HG03457 (cell line): ENCODE measurements at regions not wholly inside any gene's neighbourhood (a gene's known extent, or its start where the extent isn't known, plus 50 kb on each side); places are given as distances from the start of the nearest gene placed in this dataset.
"Not testable (repeated sequence)": the region's sequence is repeated elsewhere in the genome, so short reads cannot be mapped to it uniquely, and the experiment has no call there.

ENCODE experiments used
- ATAC-seq: cut with Tn5 transposase; IDR thresholded peaks from one replicate; pipeline ENCODE4 v1.9.1; 2021; ENCODE audit warnings: moderate number of reproducible peaks; ENCODE audit not compliant: unreplicated experiment

DNA sequence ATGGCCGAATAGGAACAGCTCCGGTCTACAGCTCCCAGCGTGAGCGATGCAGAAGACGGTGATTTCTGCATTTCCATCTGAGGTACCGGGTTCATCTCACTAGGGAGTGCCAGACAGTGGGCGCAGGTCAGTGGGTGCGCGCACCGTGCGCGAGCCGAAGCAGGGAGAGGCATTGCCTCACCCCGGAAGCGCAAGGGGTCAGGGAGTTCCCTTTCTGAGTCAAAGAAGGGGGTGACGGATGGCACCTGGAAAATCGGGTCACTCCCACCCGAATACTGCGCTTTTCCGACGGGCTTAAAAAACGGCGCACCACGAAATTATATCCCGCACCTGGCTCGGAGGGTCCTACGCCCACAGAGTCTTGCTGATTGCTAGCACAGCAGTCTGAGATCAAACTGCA, 572.8 kb upstream of the AGA start:
- not testable (repeated sequence) for ATAC-seq

DNA sequence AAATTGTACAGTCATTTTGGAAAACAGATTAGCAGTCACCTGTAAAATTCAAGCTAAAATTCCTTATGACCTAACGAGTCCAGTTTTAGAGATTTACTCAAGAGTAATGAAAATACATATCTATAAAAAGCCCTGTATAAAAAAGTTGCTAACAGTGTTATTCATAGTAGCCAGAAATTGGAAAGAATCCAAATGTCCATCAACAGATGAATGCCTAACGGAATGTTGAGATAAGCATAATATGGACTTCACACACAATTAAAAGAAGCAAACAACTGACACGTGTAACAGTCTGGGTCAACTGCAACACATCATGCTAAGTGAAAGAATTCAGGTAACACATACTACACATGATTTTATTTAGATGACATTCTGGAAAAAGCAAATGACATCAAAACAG, 584.8 kb upstream of the AGA start:
- ATAC-seq, result no peak

GRCh38 chr4:178027796-178028195, 585.6 kb upstream of the AGA start:
- no peak for ATAC-seq

DNA sequence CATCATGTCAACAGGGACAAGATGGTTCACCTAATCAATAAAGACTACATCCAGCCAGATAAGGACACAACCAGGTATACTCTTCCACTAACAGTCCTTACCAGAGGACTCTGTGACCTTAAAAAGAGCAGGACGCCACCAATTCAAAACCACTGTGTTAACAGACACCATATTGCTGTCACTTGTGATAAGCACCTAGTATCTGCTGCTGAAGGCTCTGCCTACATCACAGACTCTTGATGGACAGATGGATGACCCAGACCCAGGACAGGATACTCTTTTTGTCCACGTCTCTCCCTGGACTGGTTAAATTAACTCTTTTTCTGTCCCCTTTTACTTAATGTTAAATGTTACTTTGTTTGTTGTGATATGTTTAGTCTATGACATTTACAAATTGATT, 586.2 kb upstream of the AGA start:
- ATAC-seq, result no peak

GRCh38 chr4:178037459-178038214, 595.4 kb upstream of the AGA start:
- no peak for ATAC-seq

DNA sequence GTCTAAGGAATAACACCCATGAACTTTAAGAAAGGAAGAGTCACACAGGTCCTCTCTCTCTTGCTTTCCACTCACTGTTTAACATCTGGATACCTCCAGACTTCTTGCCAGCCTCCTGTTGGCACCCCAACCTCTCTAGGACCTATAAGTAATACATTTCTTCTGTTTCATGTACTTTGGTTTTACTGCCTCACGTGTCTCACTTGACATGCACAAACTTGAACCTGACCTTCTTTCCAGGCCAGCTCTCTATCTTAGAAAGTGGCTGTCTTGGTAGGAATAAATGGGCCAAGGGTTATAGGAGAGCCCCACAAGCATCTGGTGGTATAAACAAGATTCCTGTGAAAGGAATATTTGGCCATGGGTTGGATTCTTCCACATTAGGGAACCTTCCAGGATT, 614.8 kb upstream of the AGA start:
- ATAC-seq, result no peak

DNA sequence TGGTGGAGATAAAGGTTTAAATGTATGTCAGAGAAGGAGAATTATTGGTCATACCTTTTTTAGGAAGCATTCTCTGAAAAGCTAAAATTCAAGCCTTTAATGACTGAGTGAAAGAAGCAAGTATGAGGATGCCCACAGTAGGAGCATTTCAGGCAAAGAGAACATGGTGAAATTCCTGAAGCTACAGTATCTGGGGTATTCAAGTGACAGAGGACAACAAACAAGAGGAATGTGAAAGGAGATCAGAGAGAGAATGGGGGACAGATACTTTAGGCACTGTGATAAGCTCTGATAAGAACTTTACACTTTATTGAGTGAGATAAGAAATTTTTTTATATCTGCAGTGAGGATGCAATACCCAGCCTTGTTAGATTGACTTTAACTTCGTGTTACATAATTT, 621.3 kb upstream of the AGA start:
- no peak for ATAC-seq

GRCh38 chr4:178066338-178066941, 624.2 kb upstream of the AGA start:
- no peak for ATAC-seq

DNA sequence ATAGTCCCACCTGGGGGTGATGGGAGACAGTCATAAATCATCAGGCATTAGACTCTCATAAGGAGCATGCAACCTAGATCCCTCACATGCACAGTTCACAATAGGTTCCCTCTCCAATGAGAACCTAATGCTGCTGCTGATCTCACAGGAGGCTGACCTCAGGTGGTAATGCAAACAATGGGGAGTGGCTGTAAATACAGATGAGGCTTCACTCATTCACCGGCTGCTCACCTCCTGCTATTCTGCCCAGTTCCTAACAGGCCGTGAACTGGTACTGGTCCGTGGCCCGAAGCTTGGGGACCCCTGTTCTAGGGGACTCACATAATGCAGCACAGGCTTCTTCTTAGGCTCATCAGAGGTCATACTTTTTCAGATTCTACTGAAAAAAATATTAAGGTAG, 625.9 kb upstream of the AGA start:
- ATAC-seq, result no peak

DNA sequence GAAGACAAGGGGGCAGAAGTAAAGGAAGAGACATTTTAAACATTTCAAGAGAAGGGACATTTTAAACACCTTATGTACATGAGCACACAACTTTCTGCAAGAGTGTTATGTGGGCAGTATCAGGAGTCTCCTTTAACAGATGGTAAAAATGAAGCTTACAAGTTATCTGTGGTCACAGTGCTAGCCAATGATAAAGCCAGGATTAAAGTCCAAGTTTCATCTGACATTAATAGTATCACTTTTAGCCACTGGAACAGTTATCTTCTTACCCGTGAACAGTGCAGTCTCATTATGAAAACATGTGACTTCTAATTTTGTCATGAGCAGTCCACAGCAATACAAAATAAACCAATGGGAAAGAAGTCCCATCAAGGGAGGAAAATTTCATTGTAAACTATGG, 627.9 kb upstream of the AGA start:
- ATAC-seq, result no peak

- ATAC-seq, result no peak
Measured at GRCh38 chr4:178080312-178080711, 638.1 kb upstream of the AGA start.

GRCh38 chr4:178081176-178081575, 638.9 kb upstream of the AGA start:
- no peak for ATAC-seq

DNA sequence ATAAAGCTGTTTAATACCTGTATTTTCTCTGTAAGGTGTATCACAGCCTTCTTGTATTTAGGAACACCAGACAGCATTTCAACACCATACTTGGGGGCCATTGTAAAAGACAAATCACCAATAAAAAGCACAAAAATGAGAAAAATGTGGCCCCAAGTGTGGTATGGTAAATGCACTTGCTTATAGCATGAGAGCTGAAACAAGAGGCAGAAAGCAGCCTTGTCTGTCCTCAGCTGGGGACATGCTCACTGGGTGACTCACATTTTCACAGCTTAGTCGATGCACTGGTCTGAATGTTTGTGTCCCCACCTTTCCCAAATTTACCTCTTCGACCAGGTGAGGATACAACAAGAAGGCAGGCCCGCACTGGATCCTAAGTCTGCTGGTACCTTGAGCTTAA, 639.7 kb upstream of the AGA start:
- no peak for ATAC-seq

DNA sequence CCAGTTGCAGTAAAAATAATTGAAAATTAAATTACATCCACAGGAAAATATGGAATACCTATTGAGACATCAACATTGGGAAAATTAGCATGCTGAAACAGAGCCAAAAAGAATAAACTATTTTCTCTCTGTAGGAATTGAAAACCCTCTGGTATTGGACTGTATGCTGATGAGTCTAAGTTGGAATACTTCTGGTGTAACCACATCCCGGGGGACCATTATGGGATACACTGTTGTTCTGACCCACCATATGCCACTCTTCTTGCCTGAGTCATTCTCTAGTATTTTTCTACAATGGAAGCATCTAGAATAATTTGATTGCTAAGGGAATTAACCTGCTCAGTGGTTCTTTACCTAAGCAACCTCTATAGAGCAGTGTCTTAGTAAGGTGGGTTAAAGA, 640.7 kb upstream of the AGA start:
- no peak for ATAC-seq

DNA sequence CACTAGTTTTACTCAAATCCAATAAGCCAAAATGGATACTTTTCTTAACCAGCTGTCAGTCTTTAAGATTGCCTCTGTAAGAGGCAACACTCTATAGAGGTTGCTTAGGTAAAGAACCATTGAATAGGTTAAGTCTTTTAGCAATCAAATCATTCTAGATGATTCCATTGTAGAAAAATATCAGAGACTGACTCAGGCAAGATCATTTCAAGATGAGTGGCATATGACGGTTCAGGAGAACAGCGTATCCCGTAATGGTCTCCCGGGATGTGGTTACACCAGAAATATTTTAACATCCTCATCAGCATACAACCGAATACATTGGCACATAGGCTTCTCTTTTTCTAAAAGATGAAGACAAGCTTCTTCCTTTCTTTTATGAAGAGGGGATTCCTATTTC, 641.7 kb upstream of the AGA start:
- no peak for ATAC-seq

- no peak for ATAC-seq
Measured at GRCh38 chr4:178086320-178086719, 644.1 kb upstream of the AGA start.

- ATAC-seq, result no peak
Measured at GRCh38 chr4:178090640-178091411, 648.6 kb upstream of the AGA start.

- ATAC-seq, result no peak
Measured at GRCh38 chr4:178102139-178102538, 659.9 kb upstream of the AGA start.

GRCh38 chr4:178105242-178105641, 663.0 kb upstream of the AGA start:
- no peak for ATAC-seq

DNA sequence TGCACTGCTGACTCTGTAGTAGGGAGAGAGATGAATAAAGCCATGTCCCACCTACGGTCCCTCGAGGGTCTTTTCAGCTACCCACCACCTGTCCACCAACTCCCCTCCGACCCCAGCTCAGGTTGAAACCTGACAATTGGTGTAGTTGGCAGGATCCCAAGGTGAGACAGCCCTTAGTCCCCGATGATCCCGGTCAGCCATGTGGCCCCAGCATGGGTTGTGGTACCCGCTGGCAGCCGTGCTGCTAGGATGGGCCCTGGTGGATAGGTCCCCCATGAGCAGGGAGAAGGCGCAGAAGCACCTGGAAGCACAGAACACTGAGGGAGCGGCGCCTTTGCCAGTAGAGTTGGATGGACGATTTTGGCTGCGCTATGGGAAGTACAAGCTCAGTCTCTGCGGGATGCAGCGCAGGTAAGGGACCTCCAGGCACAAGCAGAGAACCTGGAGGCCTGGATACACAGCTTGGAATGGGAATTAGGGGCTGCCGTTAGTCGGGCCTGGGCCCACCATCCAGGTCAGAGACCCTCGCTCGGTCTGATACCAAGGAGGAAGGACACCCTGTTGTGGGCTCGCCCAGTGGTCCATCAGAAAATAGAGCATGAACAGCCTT, 694.6 kb upstream of the AGA start:
- no peak for ATAC-seq

- no peak for ATAC-seq
Measured at GRCh38 chr4:178137732-178138471, 695.7 kb upstream of the AGA start.
